Keratinocyte (primary cell): ENCODE measurements at regions not wholly inside any gene's neighbourhood (a gene's known extent, or its start where the extent isn't known, plus 50 kb on each side); places are given as distances from the start of the nearest gene placed in this dataset.
A peak's percentile ranks its signal among the peaks of the same experiment; 100 is the strongest.

ENCODE experiments used
- DNase-seq: peaks from one replicate; pipeline ENCODE4 v3.0.0-alpha.2; 2011; ENCODE audit warnings: low read depth, missing footprints, low spot score
- FAIRE-seq: peaks from 2 replicates; lab custom pipeline; 2011; peaks lifted over from hg19 to GRCh38; lab: Jason Lieb, UNC
- H2AFZ ChIP-seq: 2 replicates; pipeline ENCODE4 v1.6.0; 2012; ENCODE audit warnings: low read length, control low read depth, inconsistent platforms; ENCODE audit not compliant: control insufficient read depth
- H3K27ac ChIP-seq: 2 replicates; pipeline ENCODE4 v1.5.1; 2011; ENCODE audit warnings: low read length; ENCODE audit not compliant: control insufficient read depth, insufficient read depth
- H3K27me3 ChIP-seq: 3 replicates; pipeline ENCODE4 v1.6.0; 2011; ENCODE audit warnings: low read length; ENCODE audit not compliant: control insufficient read depth, insufficient read depth; ENCODE audit errors: extremely low read depth
- H3K36me3 ChIP-seq, 2 experiments: 2 replicates in 1 of 2; 3 replicates in 1 of 2; pipeline ENCODE4 v1.5.1; 2011; ENCODE audit warnings: low read length in 2 of 2, mild to moderate bottlenecking in 1 of 2; ENCODE audit not compliant: control insufficient read depth in 2 of 2, insufficient read depth in 2 of 2; ENCODE audit errors: extremely low read depth in 1 of 2
- H3K4me1 ChIP-seq: 3 replicates; pipeline ENCODE4 v1.5.1; 2011; ENCODE audit warnings: low read length; ENCODE audit not compliant: control insufficient read depth, insufficient read depth; ENCODE audit errors: extremely low read depth
- H3K4me2 ChIP-seq: 3 replicates; pipeline ENCODE4 v1.6.0; 2011; ENCODE audit warnings: low read depth, low read length; ENCODE audit not compliant: control insufficient read depth, insufficient read depth; ENCODE audit errors: extremely low read depth
- H3K4me3 ChIP-seq, 3 experiments: fragments of 200-600 bp in 1 of 3; sonication (generic) in 1 of 3; 2 replicates in 2 of 3; 3 replicates in 1 of 3; pipeline ENCODE4 v1.5.1; 2011 to 2016; ENCODE audit warnings: low read length in 3 of 3, mild to moderate bottlenecking in 3 of 3, control low read depth in 2 of 3, inconsistent platforms in 1 of 3, low read depth in 1 of 3, mixed read lengths in 1 of 3, mixed run types in 1 of 3, moderate library complexity in 1 of 3; ENCODE audit not compliant: control insufficient read depth in 2 of 3, insufficient read depth in 2 of 3; ENCODE audit errors: extremely low read depth in 1 of 3
- H3K79me2 ChIP-seq: 2 replicates; pipeline ENCODE4 v1.6.0; 2012; ENCODE audit warnings: low read length; ENCODE audit not compliant: control insufficient read depth, insufficient read depth
- H3K9ac ChIP-seq: 3 replicates; pipeline ENCODE4 v1.6.0; 2011; ENCODE audit warnings: low read length; ENCODE audit not compliant: control insufficient read depth, insufficient read depth; ENCODE audit errors: extremely low read depth
- H3K9me1 ChIP-seq: 3 replicates; pipeline ENCODE4 v1.6.0; 2011; ENCODE audit warnings: low read length; ENCODE audit not compliant: control insufficient read depth, insufficient read depth; ENCODE audit errors: extremely low read depth
- H3K9me3 ChIP-seq: 2 replicates; pipeline ENCODE4 v1.5.1; 2012; ENCODE audit warnings: low read depth, low read length; ENCODE audit not compliant: control insufficient read depth
- H4K20me1 ChIP-seq: 3 replicates; pipeline ENCODE4 v1.6.0; 2011; ENCODE audit warnings: low read length; ENCODE audit not compliant: control insufficient read depth, insufficient read depth; ENCODE audit errors: extremely low read depth
- CTCF ChIP-seq, 3 experiments: IDR thresholded peaks in 1 of 3; conservative IDR thresholded peaks in 1 of 3; optimal IDR thresholded peaks in 1 of 3; 2 replicates in 2 of 3; 3 replicates in 1 of 3; pipeline versions ENCODE3 to v1.5.1; 2011; ENCODE audit warnings: low read length in 3 of 3, mild to moderate bottlenecking in 3 of 3, moderate library complexity in 2 of 3, control low read depth in 1 of 3, inconsistent platforms in 1 of 3; ENCODE audit not compliant: insufficient read depth in 2 of 3; ENCODE audit errors: extremely low read depth in 1 of 3
- EZH2 ChIP-seq: IDR thresholded peaks from one replicate; pipeline ENCODE4 v1.6.1; 2012; ENCODE audit warnings: inconsistent platforms, mild to moderate bottlenecking, low read length, moderate library complexity
- dilution Hi-C: fragments of 300-500 bp; cut with MboI; formaldehyde crosslinking; loops from one replicate; pipeline ENCODE4 v1.7.0; 2020; ENCODE audit warnings: low sequenced_read_pairs; ENCODE audit not compliant: extremely low pct_ligation_motif_present

DNA sequence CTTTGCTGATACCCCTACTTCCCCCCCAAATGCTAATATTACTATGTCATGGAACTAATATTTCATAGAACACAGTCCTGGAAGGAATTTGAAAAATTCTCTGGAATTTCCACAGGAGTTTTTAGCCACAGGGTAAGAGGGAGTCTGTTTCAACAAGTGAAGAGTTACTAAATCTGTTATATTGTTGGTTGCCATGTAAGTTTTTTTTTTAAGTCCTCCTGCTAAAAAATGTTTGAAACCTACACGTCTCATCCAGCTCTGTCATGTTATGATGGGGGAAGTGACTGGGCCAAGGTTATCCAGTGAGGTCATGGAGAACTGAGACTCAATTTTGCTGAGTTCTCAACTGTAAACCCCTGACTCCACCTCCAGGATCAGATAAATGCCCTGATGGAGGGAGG lies 60.8 kb upstream of the USP24 start:
- Histone ChIP-seq H2AFZ (no peak overlapping the region), H3K27me3 (no peaks in the 10 kb centered on the region), H3K4me1 (peaks cover 22% of the 10 kb centered on the region), H3K36me3 (no peaks in the 10 kb centered on the region), H3K27ac (no peak overlapping the region), H4K20me1 (no peaks in the 10 kb centered on the region), H3K9me1 (no peaks in the 10 kb centered on the region), H3K9ac (no peak overlapping the region), H3K9me3 (no peaks in the 10 kb centered on the region), H3K4me2 (peak overlapping the region; percentile 8), H3K4me3 (no peak overlapping the region), H3K79me2 (no peaks in the 10 kb centered on the region)
- no peak for TF ChIP-seq EZH2
- TF ChIP-seq CTCF (optimal IDR thresholded peaks at IDR 0.05 in 1 of 3, IDR thresholded peaks at IDR 0.05 in 1 of 3, conservative IDR thresholded peaks at IDR 0.05 in 1 of 3; ENCODE audit: extremely low read depth in 1 of 3, insufficient read depth in 2 of 3, low read length in 3 of 3) = no peak
- no peak for DNase-seq
- no peak for FAIRE-seq
- dilution Hi-C loops = no loop called here

DNA sequence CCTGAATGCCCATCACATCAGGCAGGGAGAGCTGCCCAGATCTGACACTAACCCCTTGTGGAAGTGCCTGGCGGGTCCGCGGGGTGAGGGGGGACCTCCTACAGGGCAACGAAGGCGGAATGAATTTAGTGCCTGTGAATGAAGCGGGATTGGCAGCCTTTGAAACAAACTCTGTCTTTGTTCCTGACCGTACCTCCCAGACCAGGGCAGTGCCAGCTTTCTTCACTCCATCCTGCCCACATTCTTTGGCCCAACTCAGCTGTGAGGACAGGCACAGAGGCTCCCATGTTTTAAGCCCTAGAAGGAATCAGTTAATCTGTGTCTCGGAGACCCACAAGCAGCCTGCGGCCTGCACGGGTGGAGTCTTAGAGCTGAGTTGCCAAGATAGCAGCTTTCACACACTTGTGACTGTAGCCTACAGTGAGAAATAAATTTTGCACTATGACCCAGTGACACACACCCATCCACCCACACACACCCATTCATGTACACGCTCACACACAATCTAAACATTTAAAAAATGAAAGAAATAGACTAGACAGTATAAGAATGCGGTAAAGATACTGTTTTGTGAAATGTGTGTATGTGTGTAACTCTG lies 60.1 kb upstream of the USP24 start:
- peak overlapping the region; percentile 2 for H3K4me2 ChIP-seq
- DNase-seq (no peak), FAIRE-seq (no peak)
- no peak for TF ChIP-seq EZH2
- no peak for TF ChIP-seq CTCF (optimal IDR thresholded peaks at IDR 0.05 in 1 of 3, IDR thresholded peaks at IDR 0.05 in 1 of 3, conservative IDR thresholded peaks at IDR 0.05 in 1 of 3; ENCODE audit: extremely low read depth in 1 of 3, insufficient read depth in 2 of 3, low read length in 3 of 3)
- H3K9me3 ChIP-seq = no peaks in the 10 kb centered on the region
- H2AFZ ChIP-seq = no peak overlapping the region
- H3K9me1 ChIP-seq = no peaks in the 10 kb centered on the region
- no peaks in the 10 kb centered on the region for H3K27me3 ChIP-seq
- H3K4me1 ChIP-seq = peaks cover 22% of the 10 kb centered on the region
- H4K20me1 ChIP-seq = no peaks in the 10 kb centered on the region
- H3K79me2 ChIP-seq = no peaks in the 10 kb centered on the region
- H3K27ac ChIP-seq = no peak overlapping the region
- dilution Hi-C loops = no loop called here
- H3K4me3 ChIP-seq = no peak overlapping the region
- no peak overlapping the region for H3K9ac ChIP-seq
- no peaks in the 10 kb centered on the region for H3K36me3 ChIP-seq
